Spleen (tissue), 7 donors: ENCODE measurements at regions not wholly inside any gene's neighbourhood (a gene's known extent, or its start where the extent isn't known, plus 50 kb on each side); places are given as distances from the start of the nearest gene placed in this dataset.

ENCODE experiments used
- CTCF ChIP-seq, 11 experiments: fragments of 200-600 bp in 7 of 11; fragments of 450-650 bp in 4 of 11; sonication (generic) in 4 of 11; IDR thresholded peaks in 8 of 11; conservative IDR thresholded peaks in 3 of 11; 1 replicate in 7 of 11; 2 replicates in 4 of 11; pipeline versions ENCODE4 v1.4.0 to v1.8.0; 2016 to 2021; ENCODE audit warnings: antibody characterized with exemption in 11 of 11, inconsistent platforms in 4 of 11, mild to moderate bottlenecking in 1 of 11
- POLR2AphosphoS5 ChIP-seq, 3 donors: sonication (generic); formaldehyde crosslinking; IDR thresholded peaks; one replicate each; pipeline ENCODE4 v1.5.1; 2017; ENCODE audit warnings: antibody characterized with exemption in 3 of 3
- donor health status: DM: no; HTN: no; CAD: no; lungs with moderate emphysema.
- donor health status: DM: no; HTN: no; CAD: no.
- donor health status: DM: no; HTN: no; CAD: no.

- TF ChIP-seq CTCF (IDR thresholded peaks at IDR 0.05 in 8 of 11, conservative IDR thresholded peaks at IDR 0.05 in 3 of 11) (no peak), POLR2AphosphoS5 (IDR thresholded peaks at IDR 0.05) (no peak)
Observed at GRCh38 chr15:94743668-94744067, 512.3 kb downstream of the MCTP2 start.
